Gastroesophageal sphincter (tissue), 4 donors: ENCODE measurements at regions not wholly inside any gene's neighbourhood (a gene's known extent, or its start where the extent isn't known, plus 50 kb on each side); places are given as distances from the start of the nearest gene placed in this dataset.

Experiments
- ATAC-seq: fragments of 150-250 bp; one replicate; pipeline ENCODE4 v1.9.1; 2016; ENCODE audit warnings: mild to moderate bottlenecking, moderate library complexity
- H3K27ac ChIP-seq, 4 donors: fragments of 200-600 bp; sonication (generic) in 3 of 4; 1 replicate in 3 of 4; 2 replicates in 1 of 4; pipeline ENCODE4 v1.5.1; 2016 to 2019
- H3K27me3 ChIP-seq: fragments of 200-600 bp; sonication (generic); one replicate; pipeline ENCODE4 v1.5.1; 2019
- H3K36me3 ChIP-seq, 2 donors: fragments of 200-600 bp; sonication (generic); one replicate each; pipeline ENCODE4 v1.5.1; 2019; ENCODE audit warnings: control low read depth in 1 of 2
- H3K4me1 ChIP-seq, 3 donors: fragments of 200-600 bp; sonication (generic); 1 replicate in 2 of 3; 2 replicates in 1 of 3; pipeline ENCODE4 v1.5.1; 2016 to 2019; ENCODE audit warnings: control low read depth in 2 of 3
- H3K4me3 ChIP-seq, 2 donors: fragments of 200-600 bp; sonication (generic); one replicate each; pipeline ENCODE4 v1.5.1; 2019; ENCODE audit warnings: mild to moderate bottlenecking in 1 of 2, moderate library complexity in 1 of 2
- H3K9me3 ChIP-seq, 3 donors: fragments of 200-600 bp; sonication (generic); one replicate each; pipeline ENCODE4 v1.5.1; 2017 to 2019; ENCODE audit warnings: control low read depth in 2 of 3
- CTCF ChIP-seq, 4 experiments: fragments of 200-600 bp in 2 of 4; fragments of 450-650 bp in 2 of 4; sonication (generic) in 1 of 4; IDR thresholded peaks; one replicate each; pipeline ENCODE4 v1.5.1; 2017 to 2019; ENCODE audit warnings: antibody characterized with exemption in 4 of 4, mild to moderate bottlenecking in 2 of 4, moderate library complexity in 2 of 4
- EP300 ChIP-seq: sonication (generic); formaldehyde crosslinking; IDR thresholded peaks from one replicate; pipeline ENCODE4 v1.6.1; 2017; ENCODE audit warnings: antibody characterized with exemption, mild to moderate bottlenecking
- POLR2A ChIP-seq, 2 donors: fragments of 450-650 bp; IDR thresholded peaks; one replicate each; pipeline ENCODE4 v1.6.1; 2017; ENCODE audit warnings: antibody characterized with exemption in 2 of 2, mild to moderate bottlenecking in 2 of 2, moderate library complexity in 1 of 2
- POLR2AphosphoS5 ChIP-seq: sonication (generic); formaldehyde crosslinking; IDR thresholded peaks from one replicate; pipeline ENCODE4 v1.6.1; 2017; ENCODE audit warnings: antibody characterized with exemption
- WGBS, 2 donors: methylation state at CpG; one replicate each; pipeline ENCODE4 v1.1.5; 2018; ENCODE audit warnings: low coverage in 1 of 2; 5-methylcytosine and 5-hydroxymethylcytosine counted together

GRCh38 chr4:108454227-108454626 lies 166.1 kb upstream of the RPL34 start:
- Histone ChIP-seq H3K4me3 (no peak overlapping the region), H3K27ac (no peak overlapping the region), H3K9me3 (no peaks in the 10 kb centered on the region), H3K36me3 (no peaks in the 10 kb centered on the region), H3K27me3 (no peaks in the 10 kb centered on the region), H3K4me1 (no peaks in the 10 kb centered on the region)
- TF ChIP-seq CTCF (IDR thresholded peaks at IDR 0.05) (no peak), POLR2AphosphoS5 (no peak), POLR2A (IDR thresholded peaks at IDR 0.05) (no peak), EP300 (no peak)
- 75 to 92% methylated on average over 2 of the region's 2 CpGs for WGBS, 2 donors
- ATAC-seq: no peak

- no peaks in the 10 kb centered on the region for H3K36me3 ChIP-seq
- 46 to 85% methylated on average over 3 to 4 of the region's 4 CpGs for WGBS, 2 donors
- TF ChIP-seq EP300: no peak
- TF ChIP-seq POLR2AphosphoS5: no peak
- no peak for TF ChIP-seq POLR2A (IDR thresholded peaks at IDR 0.05)
- TF ChIP-seq CTCF (IDR thresholded peaks at IDR 0.05): no peak
- no peaks in the 10 kb centered on the region for H3K27me3 ChIP-seq
- no peak overlapping the region for H3K27ac ChIP-seq
- ATAC-seq: no peak
- no peaks in the 10 kb centered on the region for H3K4me1 ChIP-seq
- no peak overlapping the region for H3K4me3 ChIP-seq
- no peaks in the 10 kb centered on the region for H3K9me3 ChIP-seq
These were observed 167.0 kb upstream of the RPL34 start for GRCh38 chr4:108453366-108453765.

- WGBS, 2 donors: 60 to 78% methylated on average over 3 to 5 of the region's 5 CpGs
- no peak for ATAC-seq
These were observed 170.0 kb upstream of the RPL34 start for GRCh38 chr4:108450236-108450898.

GRCh38 chr4:108449129-108449528 lies 171.2 kb upstream of the RPL34 start:
- TF ChIP-seq EP300 (no peak), CTCF (IDR thresholded peaks at IDR 0.05) (no peak), POLR2A (IDR thresholded peaks at IDR 0.05) (no peak), POLR2AphosphoS5 (no peak)
- H3K36me3 ChIP-seq: no peaks in the 10 kb centered on the region

More at GRCh38 chr4:108450236-108450898, 170.0 kb upstream of the RPL34 start:
- no peaks in the 10 kb centered on the region for H3K36me3 ChIP-seq
- no peaks in the 10 kb centered on the region for H3K9me3 ChIP-seq
- H3K27ac ChIP-seq: no peak overlapping the region
- no peak for TF ChIP-seq POLR2A (IDR thresholded peaks at IDR 0.05)
- TF ChIP-seq CTCF (IDR thresholded peaks at IDR 0.05): no peak
- no peak for TF ChIP-seq EP300
- no peak for TF ChIP-seq POLR2AphosphoS5
- H3K4me1 ChIP-seq: no peaks in the 10 kb centered on the region
- H3K27me3 ChIP-seq: no peaks in the 10 kb centered on the region
- no peak overlapping the region for H3K4me3 ChIP-seq

GRCh38 chr4:108446556-108446955 lies 173.8 kb upstream of the RPL34 start:
- Histone ChIP-seq H3K9me3 (no peaks in the 10 kb centered on the region), H3K4me3 (no peak overlapping the region), H3K27me3 (no peaks in the 10 kb centered on the region), H3K4me1 (no peaks in the 10 kb centered on the region), H3K36me3 (no peaks in the 10 kb centered on the region), H3K27ac (no peak overlapping the region)
- WGBS, 2 donors: 32% methylated on average over 2 of the region's 7 CpGs; no CpG with 5 or more reads in 1 of the 2 donors
- ATAC-seq: no peak
- TF ChIP-seq POLR2AphosphoS5: no peak
- no peak for TF ChIP-seq CTCF (IDR thresholded peaks at IDR 0.05)
- no peak for TF ChIP-seq EP300
- no peak for TF ChIP-seq POLR2A (IDR thresholded peaks at IDR 0.05)

More at GRCh38 chr4:108449129-108449528, 171.2 kb upstream of the RPL34 start:
- ATAC-seq: no peak
- Histone ChIP-seq H3K27me3 (no peaks in the 10 kb centered on the region), H3K4me3 (no peak overlapping the region), H3K4me1 (no peaks in the 10 kb centered on the region), H3K27ac (no peak overlapping the region), H3K9me3 (no peaks in the 10 kb centered on the region)
- WGBS, 2 donors: 92% methylated on average over 1 of the region's 1 CpG; no CpG with 5 or more reads in 1 of the 2 donors
